Erythroblast (primary cell): ENCODE measurements at regions not wholly inside any gene's neighbourhood (a gene's known extent, or its start where the extent isn't known, plus 50 kb on each side); places are given as distances from the start of the nearest gene placed in this dataset.

Experiments
- GATA1 ChIP-seq: IDR thresholded peaks from 2 replicates; pipeline ENCODE4 v1.6.1; 2011; ENCODE audit warnings: low read depth, mild to moderate bottlenecking, control low read depth, low read length, moderate library complexity
- POLR2A ChIP-seq: IDR thresholded peaks from 2 replicates; pipeline ENCODE4 v1.6.1; 2011; ENCODE audit warnings: mild to moderate bottlenecking, low read length

GRCh38 chr1:193339401-193339800 is 153.0 kb upstream of the B3GALT2 start:
- no peak for TF ChIP-seq POLR2A
- no peak for TF ChIP-seq GATA1
